GM23248 (cell line): ENCODE measurements at regions not wholly inside any gene's neighbourhood (a gene's known extent, or its start where the extent isn't known, plus 50 kb on each side); places are given as distances from the start of the nearest gene placed in this dataset.

Source experiments
- DNase-seq: peaks from one replicate; pipeline ENCODE4 v3.0.0-alpha.2; 2015
- H2AFZ ChIP-seq: fragments of 200-600 bp; sonication (generic); 2 replicates; pipeline ENCODE4 v1.6.1; 2016; ENCODE audit warnings: antibody characterized with exemption
- H3F3A ChIP-seq: fragments of 200-600 bp; sonication (generic); 2 replicates; pipeline ENCODE4 v1.6.1; 2016; ENCODE audit warnings: mild to moderate bottlenecking, antibody characterized with exemption, mixed run types; ENCODE audit not compliant: insufficient read depth
- H3K27ac ChIP-seq: fragments of 200-600 bp; sonication (generic); 2 replicates; pipeline ENCODE4 v1.5.1; 2016; ENCODE audit warnings: mild to moderate bottlenecking
- H3K27me3 ChIP-seq: fragments of 200-600 bp; sonication (generic); replicated peaks from 2 replicates; pipeline ENCODE4 v1.6.1; 2016; ENCODE audit warnings: mild to moderate bottlenecking; ENCODE audit not compliant: insufficient read depth
- H3K36me3 ChIP-seq: fragments of 200-600 bp; sonication (generic); 2 replicates; pipeline ENCODE4 v1.6.1; 2016; ENCODE audit warnings: low read depth, mild to moderate bottlenecking
- H3K4me1 ChIP-seq: fragments of 200-600 bp; sonication (generic); 2 replicates; pipeline ENCODE4 v1.6.1; 2016; ENCODE audit warnings: mild to moderate bottlenecking; ENCODE audit not compliant: insufficient read depth
- H3K4me2 ChIP-seq: fragments of 200-600 bp; sonication (generic); one replicate; pipeline ENCODE4 v1.6.1; 2016; ENCODE audit warnings: mild to moderate bottlenecking; ENCODE audit not compliant: unreplicated experiment
- H3K4me3 ChIP-seq: fragments of 200-600 bp; sonication (generic); 2 replicates; pipeline ENCODE4 v1.5.1; 2016; ENCODE audit warnings: mild to moderate bottlenecking
- H3K79me2 ChIP-seq: fragments of 200-600 bp; sonication (generic); 2 replicates; pipeline ENCODE4 v1.6.1; 2016; ENCODE audit warnings: mild to moderate bottlenecking; ENCODE audit not compliant: insufficient read depth
- H3K9ac ChIP-seq: fragments of 200-600 bp; sonication (generic); 2 replicates; pipeline ENCODE4 v1.6.1; 2016; ENCODE audit warnings: mild to moderate bottlenecking
- H3K9me2 ChIP-seq: fragments of 200-600 bp; sonication (generic); 2 replicates; pipeline ENCODE4 v1.6.1; 2016; ENCODE audit warnings: mixed run types, mild to moderate bottlenecking, moderate library complexity; ENCODE audit not compliant: insufficient read depth
- H3K9me3 ChIP-seq: fragments of 200-600 bp; sonication (generic); one replicate; pipeline ENCODE4 v1.6.1; 2017; ENCODE audit warnings: low read depth
- H4K20me1 ChIP-seq: fragments of 200-600 bp; sonication (generic); 2 replicates; pipeline ENCODE4 v1.6.0; 2016; ENCODE audit not compliant: insufficient read depth
- EZH2 ChIP-seq: fragments of 200-600 bp; sonication (generic); IDR thresholded peaks from 2 replicates; pipeline ENCODE4 v1.6.1; 2018; ENCODE audit warnings: antibody characterized with exemption, mild to moderate bottlenecking; ENCODE audit not compliant: insufficient read depth, poor library complexity, severe bottlenecking
- EZH2phosphoT487 ChIP-seq: fragments of 200-600 bp; sonication (generic); IDR thresholded peaks from 2 replicates; pipeline ENCODE4 v1.6.1; 2018; ENCODE audit warnings: antibody characterized with exemption, moderate library complexity, mild to moderate bottlenecking, low read depth; ENCODE audit not compliant: insufficient read depth
- WGBS, 2 experiments: methylation state at CpG; one replicate each; pipeline ENCODE4 v1.1.6; 2015 to 2017; ENCODE audit warnings: low lambda C conversion rate in 2 of 2, low coverage in 1 of 2; ENCODE audit errors: missing lambda C conversion rate in 2 of 2; 5-methylcytosine and 5-hydroxymethylcytosine counted together
- in situ Hi-C: fragments of 300-500 bp; cut with MboI; formaldehyde crosslinking; loops from 2 replicates; pipeline ENCODE4 v1.15.0; 2020

DNA sequence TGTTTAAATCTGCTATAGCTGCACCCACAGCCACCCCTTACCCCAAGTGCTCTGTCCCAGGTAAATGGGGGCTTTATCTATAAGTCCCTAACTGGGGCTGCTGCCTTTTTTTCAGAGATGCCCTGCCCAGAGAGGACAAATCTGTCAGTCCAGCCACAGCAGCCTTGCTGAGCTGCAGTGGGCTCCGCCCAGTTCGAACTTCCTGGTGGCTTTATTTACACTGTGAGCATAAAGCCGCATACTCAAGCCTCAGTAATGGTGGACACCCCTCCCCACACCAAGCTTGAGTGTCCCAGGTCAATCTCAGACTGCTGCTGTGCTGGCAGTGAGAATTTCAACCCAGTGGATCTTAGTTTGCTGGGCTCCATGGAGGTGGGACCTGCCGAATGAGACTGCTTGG lies 505.2 kb downstream of the CBLN4 start:
- H3K9ac ChIP-seq = no peak overlapping the region
- H4K20me1 ChIP-seq = no peaks in the 10 kb centered on the region
- no peaks in the 10 kb centered on the region for H3K9me3 ChIP-seq
- H3K27ac ChIP-seq = no peak overlapping the region
- no peak for DNase-seq
- no peaks in the 10 kb centered on the region for H3F3A ChIP-seq
- in situ Hi-C loops = no loop called here
- H3K79me2 ChIP-seq = no peaks in the 10 kb centered on the region
- no peak overlapping the region for H2AFZ ChIP-seq
- no peaks in the 10 kb centered on the region for H3K9me2 ChIP-seq
- 21 to 31% methylated on average over 4 of the region's 4 CpGs for WGBS, 2 experiments
- no peaks in the 10 kb centered on the region for H3K27me3 ChIP-seq
- no peaks in the 10 kb centered on the region for H3K36me3 ChIP-seq
- TF ChIP-seq EZH2 = no peak
- no peak for TF ChIP-seq EZH2phosphoT487
- no peaks in the 10 kb centered on the region for H3K4me1 ChIP-seq
- H3K4me2 ChIP-seq = no peak overlapping the region
- H3K4me3 ChIP-seq = no peak overlapping the region

DNA sequence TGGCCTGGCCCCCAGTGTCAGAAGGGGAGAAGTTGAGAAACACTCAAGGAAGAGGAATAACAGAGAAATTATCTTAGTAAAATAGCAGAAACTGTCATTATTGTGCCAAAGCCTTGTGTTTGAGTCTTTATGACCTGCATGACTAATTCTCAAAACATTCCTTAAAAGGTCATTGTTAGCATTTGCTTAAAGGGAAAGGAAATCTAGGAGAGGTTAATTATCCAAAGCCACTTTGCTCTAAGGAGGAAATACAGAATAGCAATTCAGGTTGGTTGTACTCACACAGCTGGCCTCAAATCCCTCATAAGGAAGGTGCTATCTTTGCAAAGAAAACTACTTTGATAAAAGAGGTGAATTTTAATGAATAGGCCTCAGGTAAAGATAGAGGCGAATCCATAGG lies 516.7 kb downstream of the CBLN4 start:
- H3F3A ChIP-seq = no peaks in the 10 kb centered on the region

DNA sequence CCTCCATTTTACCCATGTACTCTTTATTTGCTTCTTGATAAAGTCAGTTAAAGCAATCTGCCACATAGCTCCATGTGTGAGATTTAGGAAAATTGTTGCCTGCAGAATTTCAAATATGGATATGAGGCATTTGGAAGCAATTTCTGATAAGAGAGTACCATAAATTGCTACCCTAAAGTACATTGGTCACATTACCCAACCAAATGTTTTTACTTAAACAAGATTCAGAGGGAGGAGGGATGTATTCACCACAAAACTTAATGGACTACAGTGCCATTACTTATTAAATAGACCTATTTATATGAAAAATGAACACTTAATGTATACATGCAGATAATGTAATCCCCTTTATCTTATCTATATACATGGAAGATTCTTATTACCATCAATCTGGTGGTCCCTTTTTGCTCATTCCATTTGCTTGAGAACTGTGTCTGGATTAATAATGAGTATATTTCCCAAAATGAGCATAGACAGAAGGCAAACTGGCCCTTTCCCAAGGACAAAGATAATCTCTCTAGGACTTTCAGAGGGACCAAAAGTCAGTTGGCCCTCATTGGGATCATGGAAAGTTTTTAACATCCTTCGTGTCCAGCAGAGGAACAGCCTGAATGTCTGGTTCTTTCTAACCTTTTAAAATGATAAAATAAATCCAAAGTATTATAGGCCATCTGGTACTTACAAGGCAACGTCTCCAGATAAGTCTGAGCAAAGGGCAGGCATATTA lies 526.4 kb downstream of the CBLN4 start:
- no peak overlapping the region for H3K9ac ChIP-seq
- no peaks in the 10 kb centered on the region for H3K4me1 ChIP-seq
- peaks cover 3% of the 10 kb centered on the region for H3K9me3 ChIP-seq
- H3F3A ChIP-seq = no peaks in the 10 kb centered on the region
- H3K9me2 ChIP-seq = no peaks in the 10 kb centered on the region
- H2AFZ ChIP-seq = no peak overlapping the region
- H3K27me3 ChIP-seq = no peaks in the 10 kb centered on the region
- H3K27ac ChIP-seq = no peak overlapping the region
- H3K79me2 ChIP-seq = no peaks in the 10 kb centered on the region
- no peaks in the 10 kb centered on the region for H3K36me3 ChIP-seq
- DNase-seq = no peak
- 4 to 9% methylated on average over 2 of the region's 2 CpGs for WGBS, 2 experiments
- TF ChIP-seq EZH2 = no peak
- no peak overlapping the region for H3K4me3 ChIP-seq
- in situ Hi-C loops = no loop called here
- H3K4me2 ChIP-seq = no peak overlapping the region
- no peaks in the 10 kb centered on the region for H4K20me1 ChIP-seq

More for the DNA sequence above, 516.7 kb downstream of the CBLN4 start:
- in situ Hi-C loops = no loop called here
- Histone ChIP-seq H3K4me1 (no peaks in the 10 kb centered on the region), H3K9ac (no peak overlapping the region), H3K9me2 (no peaks in the 10 kb centered on the region), H2AFZ (no peak overlapping the region), H4K20me1 (no peaks in the 10 kb centered on the region), H3K4me2 (no peak overlapping the region), H3K27ac (no peak overlapping the region), H3K9me3 (no peaks in the 10 kb centered on the region), H3K36me3 (no peaks in the 10 kb centered on the region), H3K4me3 (no peak overlapping the region), H3K79me2 (no peaks in the 10 kb centered on the region), H3K27me3 (no peaks in the 10 kb centered on the region)
- 17 to 31% methylated on average over 1 of the region's 1 CpG for WGBS, 2 experiments
- TF ChIP-seq EZH2 = no peak
- DNase-seq = no peak

DNA sequence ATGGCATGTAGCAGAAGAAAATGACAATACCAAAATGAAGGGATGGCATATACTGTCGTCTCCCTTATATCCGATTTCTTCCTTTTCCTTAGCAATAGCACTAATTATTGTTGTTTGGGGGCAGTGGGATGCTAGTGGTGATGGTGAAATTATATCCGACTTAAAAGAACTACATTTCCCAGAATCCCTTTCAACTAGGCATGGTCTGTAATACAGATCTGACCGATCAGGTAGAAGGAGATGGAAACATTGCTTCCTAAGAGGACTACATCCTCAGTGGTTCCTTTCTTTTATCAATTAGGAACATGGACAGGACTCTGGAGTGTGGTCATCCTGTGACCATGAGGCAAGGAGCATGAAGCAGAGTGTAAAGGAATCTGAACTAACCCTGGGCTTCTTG lies 532.6 kb downstream of the CBLN4 start:
- Histone ChIP-seq H3K79me2 (no peaks in the 10 kb centered on the region), H3K9ac (no peak overlapping the region), H4K20me1 (no peaks in the 10 kb centered on the region), H3K9me2 (no peaks in the 10 kb centered on the region), H3K27me3 (no peaks in the 10 kb centered on the region), H3K9me3 (peaks cover 3% of the 10 kb centered on the region), H3K4me2 (no peak overlapping the region), H3K36me3 (no peaks in the 10 kb centered on the region), H3K27ac (no peak overlapping the region), H3K4me3 (no peak overlapping the region), H3K4me1 (no peaks in the 10 kb centered on the region), H3F3A (no peaks in the 10 kb centered on the region), H2AFZ (no peak overlapping the region)
- no peak for DNase-seq
- in situ Hi-C loops = no loop called here
- 11 to 14% methylated on average over 4 of the region's 4 CpGs for WGBS, 2 experiments
- TF ChIP-seq EZH2phosphoT487 = no peak
- TF ChIP-seq EZH2 = no peak
